ENCODE measurements at regions not wholly inside any gene's neighbourhood (a gene's known extent, or its start where the extent isn't known, plus 50 kb on each side); places are given as distances from the start of the nearest gene placed in this dataset.

- no peaks in the 10 kb centered on the region for H3K9me3 ChIP-seq (ENCODE audit: low read length)
- DNase-seq (ENCODE audit: low spot score): no peak
- H3K4me3 ChIP-seq (ENCODE audit: low read depth, low read length, poor library complexity, severe bottlenecking): no peak overlapping the region
- no peaks in the 10 kb centered on the region for H3K79me2 ChIP-seq (ENCODE audit: insufficient read depth, low read depth, low read length)
- no peak overlapping the region for H3K27ac ChIP-seq (ENCODE audit: low read depth, low read length, poor library complexity, severe bottlenecking)
- peaks cover 5% of the 10 kb centered on the region for H3K4me1 ChIP-seq (ENCODE audit: insufficient read depth, low read length, poor library complexity, severe bottlenecking)
- H3K9me2 ChIP-seq (ENCODE audit: insufficient read depth, low read length): no peaks in the 10 kb centered on the region
- POLR2A ChIA-PET: interaction anchor here (0.6 to 1.6 kb wide), 3 partner anchors 10 to 21 kb away, joined by 3 read pairs; no protein-coding TSS in a partner anchor
- no peak overlapping the region for H2AFZ ChIP-seq (ENCODE audit: low read length)
- no peaks in the 10 kb centered on the region for H3K36me3 ChIP-seq (ENCODE audit: insufficient read depth, low read length)
- no peak overlapping the region for H3K4me2 ChIP-seq (ENCODE audit: low read length)
- TF ChIP-seq CTCF (conservative IDR thresholded peaks at IDR 0.05; ENCODE audit: low read length) (no peak), EZH2phosphoT487 (IDR thresholded peaks at IDR 0.05; ENCODE audit: borderline replicate concordance, low read depth, low read length) (no peak)
- H4K20me1 ChIP-seq (ENCODE audit: insufficient read depth, low read length): peaks cover 3% of the 10 kb centered on the region; the same call in 1 of the 2 replicates
- BruUV-seq (replicated peaks): no TSS peak
- intact Hi-C loops (cut with micrococcal nuclease; ENCODE audit: unreplicated experiment): no loop called here
- CTCF ChIA-PET (ENCODE audit: unreplicated experiment): no interaction called here
These were observed 61.0 kb upstream of the LARP1 start for GRCh38 chr5:154694159-154694558.

GRCh38 chr5:154690488-154690887, 64.7 kb upstream of the LARP1 start:
- TF ChIP-seq CTCF (conservative IDR thresholded peaks at IDR 0.05; ENCODE audit: low read length): no peak
- Histone ChIP-seq H3K4me3 (ENCODE audit: low read depth, low read length, poor library complexity, severe bottlenecking) (no peak overlapping the region), H3K4me2 (ENCODE audit: low read length) (no peak overlapping the region), H4K20me1 (ENCODE audit: insufficient read depth, low read length) (no peaks in the 10 kb centered on the region), H3K36me3 (ENCODE audit: insufficient read depth, low read length) (peaks cover 11% of the 10 kb centered on the region), H3K9me3 (ENCODE audit: low read length) (peaks cover 10% of the 10 kb centered on the region; the same call in 1 of the 2 replicates), H3K79me2 (ENCODE audit: insufficient read depth, low read depth, low read length) (no peaks in the 10 kb centered on the region), H2AFZ (ENCODE audit: low read length) (no peak overlapping the region), H3K9me2 (ENCODE audit: insufficient read depth, low read length) (no peaks in the 10 kb centered on the region), H3K4me1 (ENCODE audit: insufficient read depth, low read length, poor library complexity, severe bottlenecking) (peaks cover 5% of the 10 kb centered on the region), H3K27ac (ENCODE audit: low read depth, low read length, poor library complexity, severe bottlenecking) (no peak overlapping the region)
- intact Hi-C loops (cut with micrococcal nuclease; ENCODE audit: unreplicated experiment): no loop called here
- no TSS peak for BruUV-seq (replicated peaks)
- ChIA-PET POLR2A (no interaction called here), CTCF (ENCODE audit: unreplicated experiment) (no interaction called here)
- no peak for DNase-seq (ENCODE audit: low spot score)

- H3K36me3 ChIP-seq (ENCODE audit: insufficient read depth, low read length): peaks cover 11% of the 10 kb centered on the region
- no TSS peak for BruUV-seq (replicated peaks)
- peaks cover 13% of the 10 kb centered on the region; the same call in 1 of the 2 replicates for H3K79me2 ChIP-seq (ENCODE audit: insufficient read depth, low read depth, low read length)
- intact Hi-C loops (cut with micrococcal nuclease; ENCODE audit: unreplicated experiment): no loop called here
- no peak for DNase-seq (ENCODE audit: low spot score)
- no peak for TF ChIP-seq EZH2phosphoT487 (IDR thresholded peaks at IDR 0.05; ENCODE audit: borderline replicate concordance, low read depth, low read length)
- TF ChIP-seq CTCF (conservative IDR thresholded peaks at IDR 0.05; ENCODE audit: low read length): no peak
- H2AFZ ChIP-seq (ENCODE audit: low read length): no peak overlapping the region
- ChIA-PET CTCF (ENCODE audit: unreplicated experiment) (no interaction called here), POLR2A (interaction anchor here (1.0 kb wide), 1 partner anchor 25 kb away, joined by 3 read pairs; no protein-coding TSS in a partner anchor)
- peaks cover 10% of the 10 kb centered on the region; the same call in 1 of the 2 replicates for H3K9me3 ChIP-seq (ENCODE audit: low read length)
- H4K20me1 ChIP-seq (ENCODE audit: insufficient read depth, low read length): no peaks in the 10 kb centered on the region
- no peak overlapping the region for H3K4me2 ChIP-seq (ENCODE audit: low read length)
- H3K9me2 ChIP-seq (ENCODE audit: insufficient read depth, low read length): no peaks in the 10 kb centered on the region
- no peak overlapping the region for H3K27ac ChIP-seq (ENCODE audit: low read depth, low read length, poor library complexity, severe bottlenecking)
- peaks cover 21% of the 10 kb centered on the region for H3K4me1 ChIP-seq (ENCODE audit: insufficient read depth, low read length, poor library complexity, severe bottlenecking)
- no peak overlapping the region for H3K4me3 ChIP-seq (ENCODE audit: low read depth, low read length, poor library complexity, severe bottlenecking)
These were observed 68.7 kb upstream of the LARP1 start for GRCh38 chr5:154686490-154686889.

Data from OCI-LY7 (cell line).